HEK293 (cell line): ENCODE measurements at regions not wholly inside any gene's neighbourhood (a gene's known extent, or its start where the extent isn't known, plus 50 kb on each side); places are given as distances from the start of the nearest gene placed in this dataset.

ENCODE experiments used
- TCF7L2 ChIP-seq: IDR thresholded peaks from 2 replicates; pipeline ENCODE4 v1.6.1; 2011; ENCODE audit warnings: low read depth, mild to moderate bottlenecking, inconsistent platforms, low read length, moderate library complexity, borderline replicate concordance
- ZNF169 ChIP-seq: fragments of 450-650 bp; formaldehyde crosslinking; IDR thresholded peaks from 2 replicates; pipeline ENCODE4 v1.5.1; 2016; ENCODE audit warnings: missing biosample characterization, missing genetic modification characterization
- ZNF513 ChIP-seq: fragments of 450-650 bp; IDR thresholded peaks from 2 replicates; pipeline ENCODE4 v1.5.1; 2018; ENCODE audit warnings: missing biosample characterization, missing genetic modification characterization
- ZNF76 ChIP-seq: fragments of 450-650 bp; formaldehyde crosslinking; IDR thresholded peaks from 2 replicates; pipeline ENCODE4; 2016; ENCODE audit warnings: low read depth, missing biosample characterization, missing genetic modification characterization, borderline replicate concordance
- TF ChIP-seq, protein P1 (sequence below): fragments of 450-650 bp; formaldehyde crosslinking; IDR thresholded peaks from 2 replicates; pipeline ENCODE4 v1.5.1; 2016; ENCODE audit warnings: missing biosample characterization, missing genetic modification characterization

DNA sequence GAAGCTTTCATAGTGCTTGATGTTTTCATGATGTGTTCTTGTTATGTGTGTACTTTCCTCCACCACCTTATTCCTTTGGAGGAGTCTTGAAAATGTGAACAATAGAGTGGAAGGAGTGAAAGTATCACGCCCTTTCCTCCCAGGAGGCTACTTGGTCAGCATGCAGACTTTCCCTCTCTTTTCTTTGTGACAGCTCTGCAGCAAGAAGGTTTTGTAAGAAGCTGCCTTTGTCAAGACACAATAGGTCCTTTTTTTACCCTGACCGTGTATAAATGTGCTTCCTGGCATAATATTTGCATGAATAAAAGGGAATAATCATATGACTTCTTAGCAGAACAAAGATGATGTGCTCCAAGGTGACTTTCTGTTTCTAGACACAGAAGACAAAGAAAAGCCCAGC lies 882.6 kb upstream of the SLITRK5 start:
- TF ChIP-seq ZNF76 (tag by site-specific recombination) (no peak), ZNF169 (tag by site-specific recombination) (no peak), ZNF513 (tag by site-specific recombination) (no peak), TCF7L2 (no peak)
- TF ChIP-seq, protein P1, sequence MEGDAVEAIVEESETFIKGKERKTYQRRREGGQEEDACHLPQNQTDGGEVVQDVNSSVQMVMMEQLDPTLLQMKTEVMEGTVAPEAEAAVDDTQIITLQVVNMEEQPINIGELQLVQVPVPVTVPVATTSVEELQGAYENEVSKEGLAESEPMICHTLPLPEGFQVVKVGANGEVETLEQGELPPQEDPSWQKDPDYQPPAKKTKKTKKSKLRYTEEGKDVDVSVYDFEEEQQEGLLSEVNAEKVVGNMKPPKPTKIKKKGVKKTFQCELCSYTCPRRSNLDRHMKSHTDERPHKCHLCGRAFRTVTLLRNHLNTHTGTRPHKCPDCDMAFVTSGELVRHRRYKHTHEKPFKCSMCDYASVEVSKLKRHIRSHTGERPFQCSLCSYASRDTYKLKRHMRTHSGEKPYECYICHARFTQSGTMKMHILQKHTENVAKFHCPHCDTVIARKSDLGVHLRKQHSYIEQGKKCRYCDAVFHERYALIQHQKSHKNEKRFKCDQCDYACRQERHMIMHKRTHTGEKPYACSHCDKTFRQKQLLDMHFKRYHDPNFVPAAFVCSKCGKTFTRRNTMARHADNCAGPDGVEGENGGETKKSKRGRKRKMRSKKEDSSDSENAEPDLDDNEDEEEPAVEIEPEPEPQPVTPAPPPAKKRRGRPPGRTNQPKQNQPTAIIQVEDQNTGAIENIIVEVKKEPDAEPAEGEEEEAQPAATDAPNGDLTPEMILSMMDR (tag by site-specific recombination): no peak
